ENCODE measurements at regions not wholly inside any gene's neighbourhood (a gene's known extent, or its start where the extent isn't known, plus 50 kb on each side); places are given as distances from the start of the nearest gene placed in this dataset.

GRCh38 chr5:19104948-19105347 lies 883.1 kb downstream of the CDH18 start:
- ATAC-seq, result no peak
- TF ChIP-seq CREB5 (CRISPR knock-in tag; IDR thresholded peaks at IDR 0.05; ENCODE audit: low read depth) (no peak), ZNF8 (CRISPR knock-in tag; IDR thresholded peaks at IDR 0.05) (no peak), PATZ1 (CRISPR knock-in tag; IDR thresholded peaks at IDR 0.05; ENCODE audit: borderline replicate concordance) (no peak), ESRRG (CRISPR knock-in tag; IDR thresholded peaks at IDR 0.05) (no peak), ARNTL (CRISPR knock-in tag; IDR thresholded peaks at IDR 0.05; ENCODE audit: borderline replicate concordance, low read depth) (no peak), OSR1 (CRISPR knock-in tag; IDR thresholded peaks at IDR 0.05) (no peak), ZFP30 (CRISPR knock-in tag; IDR thresholded peaks at IDR 0.05) (no peak), PPARA (CRISPR knock-in tag; IDR thresholded peaks at IDR 0.05; ENCODE audit: borderline replicate concordance) (no peak), ZFP3 (CRISPR knock-in tag; IDR thresholded peaks at IDR 0.05) (no peak), ZC3H10 (CRISPR knock-in tag; IDR thresholded peaks at IDR 0.05) (no peak), CSRNP3 (CRISPR knock-in tag; IDR thresholded peaks at IDR 0.05) (no peak), TOX (CRISPR knock-in tag; IDR thresholded peaks at IDR 0.05; ENCODE audit: borderline replicate concordance) (no peak), TSHZ2 (CRISPR knock-in tag; IDR thresholded peaks at IDR 0.05) (no peak), SNAI2 (CRISPR knock-in tag; IDR thresholded peaks at IDR 0.05) (no peak), POU6F1 (CRISPR knock-in tag; IDR thresholded peaks at IDR 0.05; ENCODE audit: borderline replicate concordance, low read depth) (no peak), ZNF70 (CRISPR knock-in tag; IDR thresholded peaks at IDR 0.05) (no peak), TCF4 (CRISPR knock-in tag; IDR thresholded peaks at IDR 0.05; ENCODE audit: borderline replicate concordance) (no peak)

GRCh38 chr5:19122923-19123322 lies 865.1 kb downstream of the CDH18 start:
- no peak for ATAC-seq
- TF ChIP-seq TCF4 (CRISPR knock-in tag; IDR thresholded peaks at IDR 0.05; ENCODE audit: borderline replicate concordance) (no peak), ESRRG (CRISPR knock-in tag; IDR thresholded peaks at IDR 0.05) (no peak), ZNF565 (CRISPR knock-in tag; conservative IDR thresholded peaks at IDR 0.05; ENCODE audit: low read depth) (no peak), CSDC2 (CRISPR knock-in tag; IDR thresholded peaks at IDR 0.05) (no peak), TOX (CRISPR knock-in tag; IDR thresholded peaks at IDR 0.05; ENCODE audit: borderline replicate concordance) (no peak), OSR1 (CRISPR knock-in tag; IDR thresholded peaks at IDR 0.05) (no peak), RARB (CRISPR knock-in tag; IDR thresholded peaks at IDR 0.05) (no peak), ZC3H10 (CRISPR knock-in tag; IDR thresholded peaks at IDR 0.05) (no peak), ISL1 (CRISPR knock-in tag; IDR thresholded peaks at IDR 0.05) (no peak), BACH2 (CRISPR knock-in tag; IDR thresholded peaks at IDR 0.05; ENCODE audit: borderline replicate concordance) (no peak), CREB5 (CRISPR knock-in tag; IDR thresholded peaks at IDR 0.05; ENCODE audit: low read depth) (no peak), PATZ1 (CRISPR knock-in tag; IDR thresholded peaks at IDR 0.05; ENCODE audit: borderline replicate concordance) (no peak), ZNF70 (CRISPR knock-in tag; IDR thresholded peaks at IDR 0.05) (no peak), ZNF8 (CRISPR knock-in tag; IDR thresholded peaks at IDR 0.05) (no peak)
